Panc1 (cell line): ENCODE measurements at regions not wholly inside any gene's neighbourhood (a gene's known extent, or its start where the extent isn't known, plus 50 kb on each side); places are given as distances from the start of the nearest gene placed in this dataset.

ENCODE experiments used
- CTCF ChIP-seq: fragments of 450-650 bp; IDR thresholded peaks from 2 replicates; pipeline ENCODE4 v1.5.1; 2017; ENCODE audit warnings: mild to moderate bottlenecking
- POLR2AphosphoS5 ChIP-seq: IDR thresholded peaks from 2 replicates; pipeline ENCODE4 v1.6.1; 2012; ENCODE audit warnings: mild to moderate bottlenecking, low read depth, low read length, moderate library complexity
- REST ChIP-seq, 2 experiments: IDR thresholded peaks; 2 replicates each; pipeline ENCODE4 v1.6.1; 2011 to 2012; ENCODE audit warnings: low read depth in 2 of 2, control low read depth in 1 of 2, low read length in 1 of 2, mild to moderate bottlenecking in 1 of 2, moderate library complexity in 1 of 2; ENCODE audit not compliant: insufficient read depth in 1 of 2
- SIN3A ChIP-seq: IDR thresholded peaks from 2 replicates; pipeline ENCODE4 v1.6.1; 2012; ENCODE audit warnings: low read depth, mild to moderate bottlenecking, low read length, moderate library complexity, borderline replicate concordance; ENCODE audit not compliant: insufficient read depth
- TCF7L2 ChIP-seq: IDR thresholded peaks from 2 replicates; pipeline ENCODE4 v1.6.1; 2011; ENCODE audit warnings: mild to moderate bottlenecking, low read depth, low read length, inconsistent platforms

- TF ChIP-seq TCF7L2: no peak
- TF ChIP-seq POLR2AphosphoS5: no peak
- no peak for TF ChIP-seq CTCF
- no peak for TF ChIP-seq REST (IDR thresholded peaks at IDR 0.05; ENCODE audit: insufficient read depth in 1 of 2, low read depth in 2 of 2, low read length in 1 of 2)
- TF ChIP-seq SIN3A: no peak
Observed at GRCh38 chr11:119538753-119539152, 115.8 kb upstream of the THY1 start.
